Stimulated activated naive CD8-positive, alpha-beta T cell treated with anti-CD3 and anti-CD28 coated beads, Interleukin-15, amount 100 ng/mL, for 72 hours (primary cell): ENCODE measurements at regions not wholly inside any gene's neighbourhood (a gene's known extent, or its start where the extent isn't known, plus 50 kb on each side); places are given as distances from the start of the nearest gene placed in this dataset.
"Not testable (repeated sequence)": the region's sequence is repeated elsewhere in the genome, so short reads cannot be mapped to it uniquely, and the experiment has no call there.

Experiments used
- ATAC-seq: fragments of 150-1000 bp; cut with Tn5 transposase; 2 replicates; pipeline ENCODE4 v1.10.0; 2021; ENCODE audit warnings: mild to moderate bottlenecking, moderate library complexity
- DNase-seq, 2 donors: peaks; one replicate each; pipeline ENCODE4 v3.0.0; 2021 to 2022
- H3K27ac Mint-ChIP-seq, 2 donors: one replicate each; pipeline ENCODE4 v1.8.0; 2022; ENCODE audit warnings: mild to moderate bottlenecking in 2 of 2, mixed read lengths in 2 of 2, moderate library complexity in 2 of 2
- H3K27me3 Mint-ChIP-seq: one replicate; pipeline ENCODE4 v1.8.0; 2022; ENCODE audit warnings: mixed read lengths
- H3K4me1 Mint-ChIP-seq: one replicate; pipeline ENCODE4 v1.8.0; 2022; ENCODE audit warnings: mild to moderate bottlenecking, mixed read lengths
- H3K4me3 Mint-ChIP-seq, 2 donors: one replicate each; pipeline ENCODE4 v1.8.0; 2022; ENCODE audit warnings: mild to moderate bottlenecking in 2 of 2, mixed read lengths in 2 of 2, moderate library complexity in 1 of 2
- H3K9me3 Mint-ChIP-seq, 2 donors: one replicate each; pipeline ENCODE4 v1.8.0; 2022; ENCODE audit warnings: mixed read lengths in 2 of 2

DNA sequence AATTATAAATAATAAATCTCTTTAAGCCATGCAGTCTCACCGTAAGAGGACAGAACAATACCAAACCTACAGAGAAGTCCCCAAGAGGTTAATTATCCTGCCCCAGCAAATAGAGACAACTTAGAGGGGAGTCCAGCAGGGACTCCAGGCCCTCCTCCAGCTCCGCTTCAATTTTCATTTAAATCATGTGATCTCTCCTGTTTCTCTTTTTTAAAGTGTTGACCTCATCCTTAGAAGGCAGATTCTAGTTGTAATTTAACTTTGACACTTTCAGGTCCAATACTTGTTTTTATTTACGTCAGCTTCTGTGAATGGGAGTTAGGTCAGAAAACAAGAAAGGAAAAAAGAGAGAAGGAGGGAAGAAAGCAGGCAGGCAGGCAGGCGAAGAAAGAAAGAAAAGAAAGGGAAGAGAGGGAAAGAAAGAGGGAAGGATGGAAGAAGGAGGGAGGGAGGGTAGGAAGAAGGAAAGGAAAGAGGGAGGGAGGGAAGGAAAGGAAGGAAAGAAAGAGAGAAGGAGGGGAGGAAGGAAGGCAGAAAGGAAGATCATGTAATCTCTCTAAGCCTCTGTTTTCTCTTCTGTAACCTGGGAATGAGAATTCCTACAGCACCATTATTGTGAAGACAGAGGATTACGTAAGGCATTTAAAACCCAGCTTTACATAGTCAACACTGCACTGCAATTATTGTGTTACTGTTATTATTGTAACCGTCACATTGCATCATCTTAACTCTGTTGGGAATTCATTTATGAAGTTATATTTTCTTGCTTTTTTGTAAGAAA lies 227.7 kb downstream of the SKIDA1 start:
- no peak overlapping the region for H3K27ac Mint-ChIP-seq
- DNase-seq (no peak), ATAC-seq (no peak)
- H3K4me3 Mint-ChIP-seq: no peak overlapping the region
- H3K9me3 Mint-ChIP-seq: no peaks in the 10 kb centered on the region
- H3K4me1 Mint-ChIP-seq: no peaks in the 10 kb centered on the region
- H3K27me3 Mint-ChIP-seq: peaks cover 36% of the 10 kb centered on the region

DNA sequence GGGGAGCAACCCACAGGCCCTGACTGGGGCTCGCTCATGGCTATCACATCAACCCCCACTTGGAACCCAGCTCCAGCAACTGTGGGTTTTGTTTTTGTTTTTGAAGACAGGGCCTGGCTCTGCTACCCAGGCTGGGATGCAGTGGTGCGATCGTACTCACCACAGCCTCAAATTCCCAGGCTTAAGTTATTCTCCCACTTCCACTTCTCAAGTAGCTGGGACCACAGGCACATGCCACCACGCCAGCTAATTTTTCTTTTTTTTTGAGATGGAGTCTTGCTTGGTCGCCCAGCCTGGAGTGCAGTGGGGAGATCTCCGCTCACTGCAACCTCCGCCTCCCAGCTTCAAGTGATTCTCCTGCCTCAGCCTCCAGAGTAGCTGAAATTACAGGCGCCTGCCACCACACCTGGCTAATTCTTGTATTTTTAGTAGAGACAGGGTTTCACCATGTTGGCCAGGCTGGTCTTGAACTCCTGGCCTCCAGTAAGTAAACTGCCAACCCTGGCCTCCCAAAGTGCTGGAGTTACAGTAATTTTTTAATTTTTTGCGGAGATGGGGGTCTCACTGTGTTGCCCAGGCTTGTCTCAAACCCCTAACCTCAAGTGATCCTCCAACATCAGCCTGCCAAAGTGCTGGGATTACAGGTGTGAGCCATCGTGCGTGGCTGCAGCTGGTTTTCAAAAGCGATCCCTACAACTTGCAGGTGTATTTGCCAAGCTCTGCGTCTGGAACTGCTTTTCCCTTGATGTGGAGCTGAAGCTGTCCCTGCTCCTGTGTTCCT lies 228.7 kb downstream of the SKIDA1 start:
- Mint-ChIP-seq H3K9me3 (no peaks in the 10 kb centered on the region), H3K4me1 (no peaks in the 10 kb centered on the region), H3K4me3 (no peak overlapping the region), H3K27ac (no peak overlapping the region), H3K27me3 (peaks cover 38% of the 10 kb centered on the region)
- DNase-seq (no peak), ATAC-seq (no peak)

DNA sequence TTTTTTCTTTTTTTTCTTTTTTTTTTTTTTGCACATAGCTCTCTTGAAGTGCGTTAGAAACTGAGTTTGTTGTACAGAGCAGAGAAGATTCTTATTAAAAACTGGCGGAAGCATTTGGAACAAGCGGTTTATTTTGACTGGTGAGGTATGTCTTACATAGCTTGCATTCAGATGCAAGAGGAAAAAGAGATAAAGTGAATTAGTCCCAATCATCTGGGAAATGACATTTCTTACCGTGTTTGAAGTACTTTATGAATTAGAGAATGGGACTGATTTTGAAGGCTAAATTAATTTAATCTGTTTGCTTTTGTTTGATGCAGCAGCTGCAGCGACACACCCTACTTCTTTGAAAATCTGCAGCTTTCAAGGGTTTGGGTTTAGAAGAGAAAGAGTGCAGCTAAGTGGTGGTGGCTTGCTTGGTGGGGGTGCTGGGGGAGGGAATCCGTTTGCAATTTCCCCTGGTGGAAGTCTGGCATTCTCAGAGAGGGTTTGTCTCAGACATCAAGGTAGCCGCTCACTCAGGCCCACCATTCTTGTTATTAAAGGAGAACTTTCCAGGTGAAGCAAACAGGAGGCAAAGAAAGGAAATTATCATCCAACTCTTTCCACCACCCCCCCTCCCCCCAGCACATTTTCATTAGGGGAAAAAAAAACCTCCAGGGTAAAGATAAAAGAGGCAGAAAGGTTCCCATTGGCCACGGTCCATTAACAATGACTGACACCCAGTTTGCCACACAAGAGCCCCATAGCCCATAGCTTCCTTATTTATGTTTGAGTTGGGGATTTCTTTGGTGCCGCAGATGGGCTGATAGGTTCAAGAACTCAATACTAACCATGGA lies 231.7 kb downstream of the SKIDA1 start:
- no peak for ATAC-seq
- Mint-ChIP-seq H3K4me1 (no peaks in the 10 kb centered on the region), H3K9me3 (no peaks in the 10 kb centered on the region), H3K27me3 (peaks cover 48% of the 10 kb centered on the region), H3K4me3 (no peak overlapping the region), H3K27ac (no peak overlapping the region)
- DNase-seq: no peak

DNA sequence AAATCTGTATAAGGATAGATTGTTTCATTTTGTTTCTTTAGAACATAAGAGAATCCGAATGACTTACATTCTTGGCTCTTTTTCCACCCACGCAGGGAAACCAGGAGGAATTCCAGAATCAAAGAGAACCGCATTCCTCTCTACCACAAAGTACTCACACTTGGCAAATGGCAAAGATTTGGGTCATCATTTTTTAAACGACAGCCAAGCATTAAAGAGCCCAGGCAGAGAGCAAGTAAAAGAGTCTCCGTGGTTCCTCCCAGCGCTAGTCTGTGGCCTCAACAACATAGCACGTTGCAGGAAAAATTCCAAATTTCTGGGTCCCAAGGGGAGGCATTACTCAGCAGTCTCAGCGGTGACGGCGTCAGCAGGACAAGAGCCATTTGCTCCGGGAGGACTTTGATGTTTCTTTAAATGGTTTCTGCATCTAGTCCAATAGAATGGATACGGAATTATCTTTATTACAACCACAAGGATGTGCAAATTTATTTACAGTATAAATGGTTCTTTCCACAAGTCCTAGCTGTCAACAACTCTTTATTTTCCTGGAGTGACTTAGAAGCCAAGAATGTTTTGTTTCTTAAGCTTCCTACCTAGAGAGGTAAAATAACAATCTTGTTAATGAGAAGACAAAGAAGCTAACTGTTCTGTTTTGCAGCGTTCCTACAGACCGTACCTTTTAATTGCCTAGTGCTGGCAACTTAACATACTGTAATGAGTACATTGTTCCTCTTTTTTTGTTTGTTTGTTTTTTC lies 232.5 kb downstream of the SKIDA1 start:
- no peak for DNase-seq
- H3K27me3 Mint-ChIP-seq: peaks cover 42% of the 10 kb centered on the region
- H3K9me3 Mint-ChIP-seq: no peaks in the 10 kb centered on the region
- H3K4me3 Mint-ChIP-seq: no peak overlapping the region
- no peaks in the 10 kb centered on the region for H3K4me1 Mint-ChIP-seq
- ATAC-seq: no peak
- no peak overlapping the region for H3K27ac Mint-ChIP-seq

DNA sequence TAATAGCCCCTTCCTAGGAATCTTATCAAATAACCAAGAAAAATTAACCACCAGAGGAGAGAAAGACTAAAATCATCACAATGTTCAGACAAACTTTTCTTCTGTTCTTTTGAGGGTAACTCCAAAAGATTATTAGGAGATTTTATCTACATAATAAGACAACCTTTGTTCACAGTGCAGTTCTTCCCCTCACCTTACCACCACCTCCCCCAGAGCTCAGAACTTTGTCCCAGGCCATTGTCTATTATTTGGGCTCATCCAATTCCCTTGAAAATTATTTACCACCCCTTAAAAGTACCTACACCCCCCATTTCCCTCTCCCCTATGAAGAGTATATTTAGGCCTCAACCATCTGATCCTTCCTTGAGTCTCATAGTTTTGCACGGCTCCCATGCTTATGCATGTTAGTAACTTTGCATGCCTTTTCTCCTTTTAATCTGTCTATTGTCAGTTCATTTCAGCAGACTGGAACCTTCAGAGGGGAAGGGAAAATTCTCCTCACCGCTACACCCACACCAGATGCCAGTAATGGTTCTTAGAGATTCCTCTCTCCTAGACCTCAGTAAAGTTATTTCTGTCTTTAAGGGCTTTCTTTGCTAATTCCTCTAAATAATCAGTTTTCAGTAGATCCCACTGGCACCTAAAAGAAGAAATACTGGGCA lies 234.9 kb downstream of the SKIDA1 start:
- DNase-seq (no peak), ATAC-seq (no peak)
- Mint-ChIP-seq H3K27ac (no peak overlapping the region), H3K9me3 (no peaks in the 10 kb centered on the region), H3K4me1 (no peaks in the 10 kb centered on the region), H3K27me3 (peaks cover 34% of the 10 kb centered on the region), H3K4me3 (no peak overlapping the region)

DNA sequence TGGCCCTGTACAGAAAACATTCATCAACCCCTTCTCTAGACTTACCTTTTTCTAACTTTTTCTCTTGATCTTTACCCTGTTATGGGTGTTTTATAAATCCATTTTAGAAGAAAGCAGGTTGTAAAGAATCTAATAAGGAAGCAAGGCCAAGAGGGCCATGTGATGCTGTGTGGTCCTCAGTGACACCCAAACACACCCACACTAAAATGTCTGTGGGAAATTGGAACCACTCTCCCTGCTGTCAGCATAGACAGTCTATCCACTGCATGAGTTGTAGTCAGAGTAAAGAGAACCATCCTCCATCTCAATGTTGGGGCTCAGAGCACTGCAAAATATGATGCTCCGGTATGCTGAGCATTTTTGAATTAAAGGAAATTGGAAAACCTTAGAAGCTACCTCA lies 235.5 kb downstream of the SKIDA1 start:
- H3K4me1 Mint-ChIP-seq: no peaks in the 10 kb centered on the region
- H3K27ac Mint-ChIP-seq: no peak overlapping the region
- no peak overlapping the region for H3K4me3 Mint-ChIP-seq
- H3K27me3 Mint-ChIP-seq: peaks cover 34% of the 10 kb centered on the region
- ATAC-seq (no peak), DNase-seq (no peak)
- H3K9me3 Mint-ChIP-seq: no peaks in the 10 kb centered on the region

DNA sequence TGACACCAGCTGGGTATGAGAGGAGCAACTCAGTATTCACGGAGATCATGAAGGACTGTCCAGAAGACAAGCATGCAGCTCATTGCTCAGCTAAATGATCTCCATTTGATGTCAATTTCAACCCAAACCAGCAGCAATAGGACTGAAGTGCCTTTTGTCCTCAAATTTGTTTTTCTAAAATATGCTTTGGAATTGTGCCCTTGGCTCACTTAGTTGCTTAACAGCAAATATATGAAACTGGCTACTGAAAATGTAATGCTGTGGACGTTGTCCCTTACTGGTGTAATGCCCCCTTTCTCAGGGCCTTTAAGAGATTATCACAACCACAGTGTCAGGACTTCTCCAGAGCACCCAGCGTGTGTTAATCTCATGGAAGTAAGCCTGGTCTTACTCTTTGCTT lies 236.2 kb downstream of the SKIDA1 start:
- DNase-seq: no peak
- no peak overlapping the region for H3K27ac Mint-ChIP-seq
- no peaks in the 10 kb centered on the region for H3K9me3 Mint-ChIP-seq
- ATAC-seq: no peak
- no peak overlapping the region for H3K4me3 Mint-ChIP-seq
- no peaks in the 10 kb centered on the region for H3K4me1 Mint-ChIP-seq
- peaks cover 30% of the 10 kb centered on the region for H3K27me3 Mint-ChIP-seq

DNA sequence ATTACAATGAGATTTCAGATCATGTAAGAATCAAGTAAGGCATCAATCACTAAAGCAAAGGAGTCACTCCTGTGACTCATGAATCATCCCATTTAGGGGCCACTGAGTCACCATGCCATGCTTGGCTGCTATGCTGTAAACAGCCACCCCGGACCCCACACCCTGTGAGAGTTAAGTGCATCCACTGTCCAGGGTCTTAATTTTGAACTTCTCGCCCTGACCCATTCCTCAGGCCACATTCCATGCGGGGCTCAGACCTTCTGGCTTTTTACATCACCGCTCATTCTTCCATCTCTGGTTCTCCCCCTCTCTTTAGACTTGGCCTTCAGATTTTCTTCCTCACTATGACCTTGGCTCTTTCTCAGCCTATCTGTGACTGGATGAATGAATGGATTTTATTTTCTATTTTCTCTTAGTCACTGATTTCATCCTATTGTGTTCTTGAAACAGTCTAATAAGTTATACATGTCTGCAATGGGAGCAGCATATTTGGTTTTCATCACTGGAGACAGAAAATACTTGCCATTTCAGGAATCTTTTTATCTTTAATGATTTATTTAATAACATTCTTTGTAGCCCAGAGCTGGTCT lies 239.6 kb downstream of the SKIDA1 start:
- peak overlapping the region in 1 of 2 donors; percentile 14 for H3K27ac Mint-ChIP-seq

DNA sequence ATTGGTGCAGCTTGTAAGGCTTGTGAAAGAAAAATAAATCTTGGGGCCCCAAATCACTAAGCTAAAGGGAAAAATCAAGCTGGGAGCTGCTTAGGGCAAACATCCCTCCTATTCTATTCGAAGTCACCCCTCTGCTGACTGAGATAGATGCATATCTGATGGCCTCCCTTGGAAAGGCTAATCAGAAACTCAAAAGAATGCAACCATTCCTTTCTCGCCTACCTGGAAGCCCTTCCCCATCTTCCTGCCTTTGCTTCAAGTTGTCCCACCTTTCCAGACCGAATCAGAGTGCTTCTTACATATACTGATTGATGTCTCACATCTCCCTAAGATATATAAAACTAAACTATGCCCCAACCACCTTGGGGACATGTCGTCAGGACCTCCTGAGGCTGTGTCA lies 240.3 kb downstream of the SKIDA1 start:
- Mint-ChIP-seq H3K4me3 (no peak overlapping the region), H3K9me3 (no peaks in the 10 kb centered on the region), H3K4me1 (no peaks in the 10 kb centered on the region), H3K27ac (no peak overlapping the region), H3K27me3 (peaks cover 12% of the 10 kb centered on the region)
- no peak for DNase-seq
- no peak for ATAC-seq

More for the DNA sequence above, 239.6 kb downstream of the SKIDA1 start:
- no peaks in the 10 kb centered on the region for H3K4me1 Mint-ChIP-seq
- ATAC-seq (no peak), DNase-seq (no peak)
- H3K27me3 Mint-ChIP-seq: peaks cover 18% of the 10 kb centered on the region
- H3K4me3 Mint-ChIP-seq: no peak overlapping the region
- no peaks in the 10 kb centered on the region for H3K9me3 Mint-ChIP-seq

DNA sequence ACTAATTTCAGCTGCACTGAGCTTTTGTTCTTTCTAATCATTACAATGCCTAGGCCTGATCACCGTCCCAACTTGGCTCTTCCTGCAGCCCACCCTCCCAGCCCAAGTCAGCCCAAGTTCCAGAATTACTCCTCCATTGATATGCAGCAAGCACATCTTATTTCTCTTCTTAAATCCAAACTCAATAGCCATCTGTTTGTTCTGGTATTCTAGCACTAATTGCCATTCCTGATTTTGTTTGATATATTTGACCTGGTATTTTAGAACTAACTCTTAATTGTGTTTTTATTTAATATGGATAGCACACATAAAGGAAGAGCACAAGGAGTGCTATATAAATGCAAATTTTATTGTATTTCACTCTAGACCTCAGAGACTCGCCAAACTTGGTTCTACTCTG lies 241.2 kb downstream of the SKIDA1 start:
- ATAC-seq (no peak), DNase-seq (no peak)
- H3K9me3 Mint-ChIP-seq: no peaks in the 10 kb centered on the region
- H3K27ac Mint-ChIP-seq: no peak overlapping the region
- H3K4me1 Mint-ChIP-seq: no peaks in the 10 kb centered on the region
- H3K4me3 Mint-ChIP-seq: no peak overlapping the region
- H3K27me3 Mint-ChIP-seq: peaks cover 11% of the 10 kb centered on the region

DNA sequence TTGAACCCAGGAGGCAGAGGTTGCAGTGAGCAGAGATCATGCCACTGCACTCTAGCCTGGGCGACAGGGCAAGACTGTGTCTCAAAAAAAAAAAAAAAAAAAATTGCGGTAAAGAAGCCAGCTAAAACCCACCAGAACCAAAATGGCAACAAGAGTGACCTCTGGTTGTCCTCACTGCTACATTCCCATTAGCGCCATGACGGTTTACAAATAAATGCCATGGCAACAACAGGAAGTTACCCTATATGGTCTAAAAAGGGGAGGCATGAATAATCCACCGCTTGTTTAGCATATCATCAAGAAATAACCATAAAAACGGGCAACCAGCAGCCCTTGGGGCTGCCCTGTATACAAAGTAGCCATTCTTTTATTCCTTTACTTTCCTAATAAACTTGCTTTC lies 242.4 kb downstream of the SKIDA1 start:
- not testable (repeated sequence) for ATAC-seq, H3K9me3 Mint-ChIP-seq, H3K4me1 Mint-ChIP-seq, DNase-seq, H3K27ac Mint-ChIP-seq, H3K4me3 Mint-ChIP-seq
- H3K27me3 Mint-ChIP-seq: peaks cover 11% of the 10 kb centered on the region

DNA sequence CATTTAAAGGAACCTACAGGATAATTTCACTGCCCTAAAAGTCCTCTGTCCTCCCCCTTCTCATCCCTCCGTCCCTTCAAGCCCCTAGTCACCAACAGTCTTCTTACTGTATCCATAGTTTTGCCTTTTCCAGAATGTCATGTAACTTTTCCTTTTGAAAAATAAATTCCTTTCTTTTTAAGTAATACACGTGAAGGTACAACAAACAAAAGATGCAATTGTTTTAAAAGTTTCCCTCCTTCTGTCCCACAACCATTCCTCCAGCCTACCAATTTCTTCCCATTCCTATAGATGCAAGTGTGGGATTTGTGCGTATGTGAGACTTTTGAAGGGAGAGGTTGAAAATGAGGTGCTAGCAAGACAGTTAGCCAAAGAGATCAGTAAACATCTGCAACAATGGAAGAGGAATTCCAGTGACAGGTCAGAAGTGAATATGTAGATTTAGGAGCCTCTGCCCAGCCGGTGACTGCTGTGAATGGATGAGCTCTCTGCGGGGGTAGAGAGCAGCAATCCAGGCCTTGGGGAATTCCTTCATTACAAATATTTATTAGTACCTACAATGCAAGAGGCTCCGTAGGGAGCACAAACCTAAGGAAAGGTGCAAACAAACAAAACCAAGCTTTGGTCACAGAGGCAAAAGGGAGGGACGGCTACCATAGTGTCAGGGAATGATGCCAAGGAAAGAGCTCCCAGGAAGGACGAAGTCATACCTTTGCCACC lies 243.6 kb downstream of the SKIDA1 start:
- no peak overlapping the region for H3K27ac Mint-ChIP-seq
- no peaks in the 10 kb centered on the region for H3K4me1 Mint-ChIP-seq
- H3K27me3 Mint-ChIP-seq: peaks cover 11% of the 10 kb centered on the region
- ATAC-seq (no peak), DNase-seq (no peak)
- no peak overlapping the region for H3K4me3 Mint-ChIP-seq
- H3K9me3 Mint-ChIP-seq: no peaks in the 10 kb centered on the region

DNA sequence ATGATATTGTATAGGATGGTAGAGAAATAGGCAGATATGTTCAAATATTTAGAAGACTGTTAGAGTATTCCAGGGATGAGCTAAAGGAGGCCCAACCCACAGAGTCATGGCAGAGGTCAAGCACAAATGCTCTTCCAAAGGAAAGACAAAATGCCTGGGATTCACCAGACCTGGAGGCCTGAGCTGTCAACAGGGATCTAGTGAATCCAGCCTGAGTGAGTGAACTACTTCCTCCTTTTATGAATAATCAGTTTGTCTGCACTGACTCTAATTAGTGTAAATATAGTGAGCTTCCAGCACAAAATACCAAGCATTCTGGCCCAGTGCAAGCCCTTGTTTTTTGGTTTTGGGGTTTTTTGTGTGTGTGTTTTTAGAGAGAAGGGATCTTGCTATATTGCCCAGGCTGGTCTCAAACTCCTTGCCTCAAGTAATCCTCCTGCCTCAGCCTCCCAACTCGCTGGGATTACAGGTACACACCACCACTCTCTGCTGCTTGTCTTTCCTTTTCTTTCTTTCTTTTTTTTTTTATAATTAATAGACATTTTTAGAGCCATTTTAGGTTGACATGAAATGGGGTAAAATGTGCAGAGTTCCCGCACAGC lies 244.4 kb downstream of the SKIDA1 start:
- no peaks in the 10 kb centered on the region for H3K9me3 Mint-ChIP-seq
- DNase-seq: no peak
- H3K4me3 Mint-ChIP-seq: no peak overlapping the region
- H3K27ac Mint-ChIP-seq: no peak overlapping the region
- no peak for ATAC-seq
- H3K4me1 Mint-ChIP-seq: no peaks in the 10 kb centered on the region
- H3K27me3 Mint-ChIP-seq: peaks cover 11% of the 10 kb centered on the region

DNA sequence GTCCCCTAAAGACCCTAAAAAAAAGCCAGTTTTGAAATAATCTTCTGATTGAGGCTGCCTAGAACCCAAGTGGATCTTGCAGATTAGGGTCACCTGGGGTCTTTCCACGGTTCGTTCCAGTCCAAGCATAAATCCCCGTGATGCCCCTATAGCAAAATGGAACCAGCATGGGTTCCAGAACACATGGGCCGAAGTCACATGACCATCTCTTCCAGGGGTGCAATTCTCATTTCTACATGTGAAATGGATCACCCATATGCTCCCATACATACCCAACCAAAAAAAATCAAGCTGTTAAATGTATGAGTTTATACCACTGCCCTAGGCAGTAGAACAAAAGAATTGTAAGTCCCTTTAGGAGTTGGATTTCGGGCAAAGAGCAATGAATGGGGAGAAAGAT lies 245.4 kb downstream of the SKIDA1 start:
- ATAC-seq (no peak), DNase-seq (no peak)
- Mint-ChIP-seq H3K27me3 (peaks cover 11% of the 10 kb centered on the region), H3K27ac (no peak overlapping the region), H3K4me1 (no peaks in the 10 kb centered on the region), H3K4me3 (no peak overlapping the region), H3K9me3 (no peaks in the 10 kb centered on the region)
